BJ (cell line): ENCODE measurements at regions not wholly inside any gene's neighbourhood (a gene's known extent, or its start where the extent isn't known, plus 50 kb on each side); places are given as distances from the start of the nearest gene placed in this dataset.
A peak's percentile ranks its signal among the peaks of the same experiment; 100 is the strongest.

ENCODE experiments used
- CTCF ChIA-PET: fragments of 350-600 bp; formaldehyde crosslinking; extraction: SDS; loops from one replicate; lab custom pipeline; 2021; ENCODE audit warnings: antibody characterized with exemption, inconsistent platforms; lab: Yijun Ruan, JAX
- POLR2A ChIA-PET: fragments of 300-600 bp; sonication (Branson Sonifier 250); formaldehyde crosslinking; extraction: SDS; loops from one replicate; lab custom pipeline; 2021; ENCODE audit warnings: antibody characterized with exemption; lab: Charles Lee
- DNase-seq: peaks from one replicate; pipeline ENCODE4 v3.0.0-alpha.2; 2011; ENCODE audit warnings: low read depth
- H3K27me3 ChIP-seq: 2 replicates; pipeline ENCODE4 v1.6.0; 2011; ENCODE audit warnings: low read length; ENCODE audit not compliant: control insufficient read depth, insufficient read depth
- H3K36me3 ChIP-seq: 2 replicates; pipeline ENCODE4 v1.5.1; 2011; ENCODE audit warnings: low read length; ENCODE audit not compliant: control insufficient read depth, insufficient read depth
- H3K4me3 ChIP-seq: 2 replicates; pipeline ENCODE4 v1.5.1; 2011; ENCODE audit warnings: low read depth, mild to moderate bottlenecking, control low read depth, low read length
- TF ChIP-seq, protein P1 (sequence below): IDR thresholded peaks from 2 replicates; pipeline ENCODE4 v1.5.1; 2011; ENCODE audit warnings: low read depth, mild to moderate bottlenecking, control low read depth, inconsistent platforms, low read length, moderate library complexity; ENCODE audit not compliant: insufficient read depth

DNA sequence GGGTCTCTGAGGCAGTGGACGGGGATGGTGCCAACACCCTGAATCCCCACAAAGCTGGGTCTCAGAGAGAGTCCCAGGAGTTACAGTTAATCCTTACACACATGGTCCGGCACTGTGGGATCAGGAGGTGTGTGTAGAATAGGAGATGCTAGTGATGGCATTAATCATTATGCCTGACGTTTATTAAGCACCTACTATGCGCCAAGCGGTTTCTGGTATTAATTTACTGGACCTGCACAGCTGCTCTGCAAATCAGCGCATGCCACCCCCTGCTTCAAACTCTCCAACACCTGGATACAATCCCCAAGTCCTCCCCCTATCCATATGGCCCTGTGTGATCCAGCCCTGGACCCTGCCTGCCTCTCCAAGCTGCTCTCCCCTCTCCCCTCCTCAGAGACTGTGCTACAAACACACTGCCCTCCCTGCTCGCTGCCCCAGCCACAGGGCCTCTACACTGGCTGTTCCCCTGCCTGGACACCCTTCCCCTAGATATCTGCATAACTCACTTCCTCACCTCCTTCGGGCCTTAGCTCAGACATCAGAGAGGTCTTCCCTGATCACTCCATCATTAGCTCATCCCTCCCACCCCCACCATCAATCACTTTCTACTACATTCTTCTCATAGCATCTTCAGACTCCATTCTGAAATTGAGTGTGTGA lies 86.0 kb downstream of the RFLNA start:
- Histone ChIP-seq H3K36me3 (peaks cover 39% of the 10 kb centered on the region), H3K27me3 (no peaks in the 10 kb centered on the region), H3K4me3 (no peak overlapping the region)
- CTCF ChIA-PET: interaction anchor here (0.6 to 3.0 kb wide), 10 partner anchors 9 to 541 kb away, joined by 3 to 10 read pairs (median 3); no protein-coding TSS in a partner anchor
- TF ChIP-seq, protein P1, sequence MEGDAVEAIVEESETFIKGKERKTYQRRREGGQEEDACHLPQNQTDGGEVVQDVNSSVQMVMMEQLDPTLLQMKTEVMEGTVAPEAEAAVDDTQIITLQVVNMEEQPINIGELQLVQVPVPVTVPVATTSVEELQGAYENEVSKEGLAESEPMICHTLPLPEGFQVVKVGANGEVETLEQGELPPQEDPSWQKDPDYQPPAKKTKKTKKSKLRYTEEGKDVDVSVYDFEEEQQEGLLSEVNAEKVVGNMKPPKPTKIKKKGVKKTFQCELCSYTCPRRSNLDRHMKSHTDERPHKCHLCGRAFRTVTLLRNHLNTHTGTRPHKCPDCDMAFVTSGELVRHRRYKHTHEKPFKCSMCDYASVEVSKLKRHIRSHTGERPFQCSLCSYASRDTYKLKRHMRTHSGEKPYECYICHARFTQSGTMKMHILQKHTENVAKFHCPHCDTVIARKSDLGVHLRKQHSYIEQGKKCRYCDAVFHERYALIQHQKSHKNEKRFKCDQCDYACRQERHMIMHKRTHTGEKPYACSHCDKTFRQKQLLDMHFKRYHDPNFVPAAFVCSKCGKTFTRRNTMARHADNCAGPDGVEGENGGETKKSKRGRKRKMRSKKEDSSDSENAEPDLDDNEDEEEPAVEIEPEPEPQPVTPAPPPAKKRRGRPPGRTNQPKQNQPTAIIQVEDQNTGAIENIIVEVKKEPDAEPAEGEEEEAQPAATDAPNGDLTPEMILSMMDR: no peak
- POLR2A ChIA-PET: no interaction called here
- DNase-seq: no peak

DNA sequence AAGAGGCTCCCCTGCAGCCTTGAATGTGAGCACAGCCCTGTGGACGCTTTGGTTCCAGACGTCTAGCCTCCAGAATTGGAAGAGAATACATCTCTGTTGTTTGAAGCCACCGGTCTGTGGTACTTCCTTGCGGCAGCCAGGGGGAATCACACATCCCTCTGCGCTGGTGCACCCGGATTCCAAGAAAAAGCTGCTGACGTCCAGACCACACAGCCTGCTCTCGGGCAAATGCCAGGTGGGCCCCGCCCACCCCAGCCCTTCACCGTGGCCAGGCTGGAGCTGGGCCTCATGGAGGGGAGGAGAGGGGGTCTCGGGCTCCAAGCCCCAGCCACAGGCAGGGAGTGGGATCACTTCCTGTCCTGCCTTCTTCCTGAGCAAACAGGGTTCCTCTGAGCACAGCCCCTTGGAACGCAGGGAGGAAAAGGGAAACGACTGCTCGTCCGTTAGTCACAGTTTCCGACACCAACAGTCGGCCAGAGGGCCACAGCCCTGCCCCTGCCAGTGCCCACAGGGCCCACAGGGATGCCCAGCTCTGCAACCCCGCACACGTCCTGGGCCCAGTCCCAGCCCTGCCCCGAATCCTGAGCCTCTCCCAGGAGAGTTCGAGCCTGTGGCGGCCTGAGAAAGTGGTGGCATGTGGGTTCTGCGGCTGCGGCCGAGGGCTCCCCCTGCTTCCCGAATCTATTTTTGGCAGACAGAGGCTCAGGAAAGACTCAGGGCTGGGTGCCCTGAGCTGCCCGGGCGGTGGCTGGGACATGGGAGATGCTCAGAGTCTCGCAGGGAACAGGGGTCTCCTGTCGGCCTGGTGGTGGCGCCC lies 85.3 kb downstream of the RFLNA start:
- no peak for DNase-seq
- POLR2A ChIA-PET: interaction anchor here (0.6 to 0.7 kb wide), 2 partner anchors 8 to 81 kb away, joined by 3 to 6 read pairs; no protein-coding TSS in a partner anchor
- TF ChIP-seq, protein P1: peak; percentile 72
- CTCF ChIA-PET: interaction anchor here (0.6 to 3.0 kb wide), 12 partner anchors 10 to 542 kb away, joined by 3 to 10 read pairs (median 3); no protein-coding TSS in a partner anchor
- Histone ChIP-seq H3K4me3 (no peak overlapping the region), H3K27me3 (no peaks in the 10 kb centered on the region), H3K36me3 (peaks cover 43% of the 10 kb centered on the region)

DNA sequence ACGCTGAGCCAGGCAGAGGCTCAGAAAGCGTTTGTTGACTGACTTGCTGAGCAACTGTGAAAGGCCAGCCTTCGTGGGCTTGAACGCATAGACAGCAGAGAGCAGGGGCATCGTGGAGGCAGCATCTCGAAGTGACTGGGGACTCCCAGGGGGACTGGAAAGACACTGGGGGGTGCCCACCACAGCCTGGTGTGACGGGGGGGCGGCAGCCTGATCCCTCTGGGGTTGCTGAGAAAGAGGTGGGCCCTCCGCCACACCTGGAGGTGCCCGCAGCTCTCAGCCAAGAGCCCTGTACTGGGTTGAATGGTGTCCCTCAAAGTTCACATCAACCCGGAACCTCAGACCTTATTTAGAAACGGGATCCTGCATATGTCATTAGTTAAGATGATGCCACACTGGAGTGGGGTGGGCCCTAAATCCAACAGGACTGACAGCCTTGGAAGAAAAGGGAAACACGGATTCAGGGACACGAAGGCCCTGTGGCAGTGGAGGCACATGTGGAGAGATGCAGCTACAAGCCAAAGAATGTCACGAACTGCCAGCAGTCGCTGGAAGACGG lies 84.6 kb downstream of the RFLNA start:
- peaks cover 44% of the 10 kb centered on the region for H3K36me3 ChIP-seq
- no peak overlapping the region for H3K4me3 ChIP-seq
- ChIA-PET CTCF (interaction anchor here (0.6 to 3.0 kb wide), 5 partner anchors 134 to 542 kb away, joined by 3 to 10 read pairs (median 3); no protein-coding TSS in a partner anchor), POLR2A (no interaction called here)
- DNase-seq: no peak
- no peaks in the 10 kb centered on the region for H3K27me3 ChIP-seq
- TF ChIP-seq, protein P1: no peak

DNA sequence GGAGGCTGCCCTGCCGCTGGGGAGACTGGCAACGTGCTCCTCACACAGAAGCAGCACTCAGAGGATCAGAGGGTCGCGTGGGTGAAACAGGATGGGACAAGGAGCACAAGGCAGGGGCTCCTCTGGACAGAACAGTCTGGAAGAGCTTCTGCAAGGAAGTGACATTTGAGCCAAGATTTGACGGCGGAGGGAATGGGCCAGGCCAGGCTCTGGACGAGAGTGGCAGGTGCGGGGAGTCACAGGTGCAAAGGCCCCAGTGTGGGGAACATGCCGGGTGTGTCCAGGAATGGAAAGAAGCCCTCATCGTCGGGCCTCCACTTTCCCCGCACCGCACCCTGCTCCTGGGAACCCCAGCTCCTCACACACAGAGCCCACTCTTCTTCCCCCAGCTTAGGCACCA lies 84.0 kb downstream of the RFLNA start:
- CTCF ChIA-PET: interaction anchor here (3.0 kb wide), 1 partner anchor 388 kb away, joined by 10 read pairs; no protein-coding TSS in a partner anchor
- no peak for DNase-seq
- POLR2A ChIA-PET: no interaction called here
- TF ChIP-seq, protein P1: no peak
- Histone ChIP-seq H3K36me3 (peaks cover 46% of the 10 kb centered on the region), H3K4me3 (no peak overlapping the region), H3K27me3 (no peaks in the 10 kb centered on the region)

DNA sequence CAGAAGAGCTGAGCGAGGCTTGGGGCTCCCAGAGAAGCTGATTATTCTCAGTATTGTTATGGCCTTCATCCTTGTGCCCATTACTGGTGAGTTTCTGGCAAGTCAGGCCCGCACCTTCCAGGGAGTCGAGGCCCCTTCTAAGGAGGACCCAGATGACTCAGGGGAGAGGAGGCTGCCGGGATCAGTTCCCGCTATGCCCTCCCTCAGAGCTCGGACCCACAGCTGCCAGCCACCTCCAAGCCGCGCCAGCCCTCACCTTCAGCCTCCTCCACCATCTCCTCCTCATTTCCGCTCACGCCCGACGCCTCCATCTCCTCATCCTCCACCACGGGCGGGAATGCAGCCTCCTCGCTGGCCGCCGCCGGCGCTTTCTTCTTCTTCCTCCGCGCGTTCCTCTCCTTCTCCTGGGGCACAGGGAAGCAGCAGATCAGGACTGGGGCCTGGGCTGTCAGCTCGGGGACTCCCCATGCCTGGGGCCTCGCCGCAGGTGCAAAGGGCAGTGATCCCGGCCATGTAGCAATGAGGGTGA lies 83.2 kb downstream of the RFLNA start:
- TF ChIP-seq, protein P1: no peak
- Histone ChIP-seq H3K27me3 (no peaks in the 10 kb centered on the region), H3K36me3 (peaks cover 41% of the 10 kb centered on the region), H3K4me3 (no peak overlapping the region)
- ChIA-PET POLR2A (no interaction called here), CTCF (no interaction called here)
- DNase-seq: no peak
